Calu3 (cell line): ENCODE measurements at regions not wholly inside any gene's neighbourhood (a gene's known extent, or its start where the extent isn't known, plus 50 kb on each side); places are given as distances from the start of the nearest gene placed in this dataset.

ENCODE experiments used
- BruUV-seq: library from RNA; stranded (reverse); fragments of 400-500 nt; replicated peaks from 2 replicates; lab custom pipeline; 2021; lab: Mats Ljungman, UMichigan
- CTCF ChIA-PET: fragments of 300-600 bp; sonication (Branson Sonifier 250); formaldehyde crosslinking; loops from one replicate; lab custom pipeline; 2022; ENCODE audit warnings: antibody characterized with exemption; lab: Charles Lee
- DNase-seq: peaks from one replicate; pipeline ENCODE4 v3.0.0; 2022
- H3K27ac Mint-ChIP-seq: one replicate; pipeline ENCODE4 v1.8.0; 2022; ENCODE audit warnings: mixed read lengths; ENCODE audit not compliant: unreplicated experiment
- H3K27me3 Mint-ChIP-seq: one replicate; pipeline ENCODE4 v1.8.0; 2022; ENCODE audit warnings: mixed read lengths; ENCODE audit not compliant: unreplicated experiment
- H3K36me3 Mint-ChIP-seq: one replicate; pipeline ENCODE4 v1.8.0; 2022; ENCODE audit warnings: mild to moderate bottlenecking, moderate library complexity, mixed read lengths; ENCODE audit not compliant: insufficient read depth, unreplicated experiment
- H3K4me1 Mint-ChIP-seq: one replicate; pipeline ENCODE4 v1.8.0; 2022; ENCODE audit warnings: mild to moderate bottlenecking, low read depth, mixed read lengths; ENCODE audit not compliant: unreplicated experiment
- H3K4me3 Mint-ChIP-seq: one replicate; pipeline ENCODE4 v1.8.0; 2022; ENCODE audit warnings: mild to moderate bottlenecking, low read depth, moderate library complexity, mixed read lengths; ENCODE audit not compliant: unreplicated experiment
- H3K9me3 Mint-ChIP-seq: one replicate; pipeline ENCODE4 v1.8.0; 2022; ENCODE audit warnings: low read depth, mixed read lengths; ENCODE audit not compliant: unreplicated experiment
- CTCF ChIP-seq: fragments of 200-600 bp; IDR thresholded peaks from one replicate; pipeline ENCODE4 v1.8.0; 2022; ENCODE audit warnings: antibody characterized with exemption; ENCODE audit not compliant: unreplicated experiment
- intact Hi-C: fragments of 100-400 bp; cut with micrococcal nuclease; formaldehyde crosslinking; loops from one replicate; pipeline ENCODE4 v1.10.0; 2022; ENCODE audit not compliant: unreplicated experiment

GRCh38 chr2:186220409-186220808 is 265.7 kb upstream of the ZC3H15 start:
- intact Hi-C loops = no loop called here
- BruUV-seq = no TSS peak
- TF ChIP-seq CTCF = no peak
- CTCF ChIA-PET = no interaction called here
- H3K4me3 Mint-ChIP-seq = no peak overlapping the region
- no peaks in the 10 kb centered on the region for H3K36me3 Mint-ChIP-seq
- H3K4me1 Mint-ChIP-seq = peaks cover 11% of the 10 kb centered on the region
- no peaks in the 10 kb centered on the region for H3K27me3 Mint-ChIP-seq
- DNase-seq = no peak
- no peak overlapping the region for H3K27ac Mint-ChIP-seq
- no peaks in the 10 kb centered on the region for H3K9me3 Mint-ChIP-seq

GRCh38 chr2:186229265-186229664 is 256.8 kb upstream of the ZC3H15 start:
- Mint-ChIP-seq H3K4me3 (no peak overlapping the region), H3K4me1 (no peaks in the 10 kb centered on the region), H3K36me3 (no peaks in the 10 kb centered on the region), H3K27ac (no peak overlapping the region), H3K27me3 (no peaks in the 10 kb centered on the region), H3K9me3 (peaks cover 29% of the 10 kb centered on the region)
- intact Hi-C loops = no loop called here
- BruUV-seq = no TSS peak
- no peak for TF ChIP-seq CTCF
- DNase-seq = no peak
- CTCF ChIA-PET = no interaction called here

GRCh38 chr2:186241874-186242273 is 244.2 kb upstream of the ZC3H15 start:
- intact Hi-C loops = no loop called here
- no peaks in the 10 kb centered on the region for H3K27me3 Mint-ChIP-seq
- BruUV-seq = no TSS peak
- CTCF ChIA-PET = no interaction called here
- no peaks in the 10 kb centered on the region for H3K36me3 Mint-ChIP-seq
- no peaks in the 10 kb centered on the region for H3K4me1 Mint-ChIP-seq
- no peak overlapping the region for H3K27ac Mint-ChIP-seq
- DNase-seq = no peak
- no peaks in the 10 kb centered on the region for H3K9me3 Mint-ChIP-seq
- no peak overlapping the region for H3K4me3 Mint-ChIP-seq
- no peak for TF ChIP-seq CTCF

GRCh38 chr2:186254759-186255158 is 231.3 kb upstream of the ZC3H15 start:
- TF ChIP-seq CTCF = no peak
- CTCF ChIA-PET = interaction anchor here (0.6 to 0.7 kb wide), 2 partner anchors 45 to 275 kb away, joined by 3 read pairs; no protein-coding TSS in a partner anchor
- H3K9me3 Mint-ChIP-seq = no peaks in the 10 kb centered on the region
- no peak overlapping the region for H3K4me3 Mint-ChIP-seq
- no peaks in the 10 kb centered on the region for H3K27me3 Mint-ChIP-seq
- intact Hi-C loops = loop anchor here (10.0 kb wide), 3 partner anchors 130 to 1050 kb away; no protein-coding TSS in a partner anchor
- H3K27ac Mint-ChIP-seq = no peak overlapping the region
- BruUV-seq = no TSS peak
- H3K36me3 Mint-ChIP-seq = no peaks in the 10 kb centered on the region
- no peak for DNase-seq
- H3K4me1 Mint-ChIP-seq = no peaks in the 10 kb centered on the region
